HG03045 (cell line): ENCODE measurements at regions not wholly inside any gene's neighbourhood (a gene's known extent, or its start where the extent isn't known, plus 50 kb on each side); places are given as distances from the start of the nearest gene placed in this dataset.

ENCODE experiments used
- ATAC-seq: cut with Tn5 transposase; IDR thresholded peaks from one replicate; pipeline ENCODE4 v1.9.1; 2021; ENCODE audit warnings: mild to moderate bottlenecking, moderate library complexity; ENCODE audit not compliant: unreplicated experiment

DNA sequence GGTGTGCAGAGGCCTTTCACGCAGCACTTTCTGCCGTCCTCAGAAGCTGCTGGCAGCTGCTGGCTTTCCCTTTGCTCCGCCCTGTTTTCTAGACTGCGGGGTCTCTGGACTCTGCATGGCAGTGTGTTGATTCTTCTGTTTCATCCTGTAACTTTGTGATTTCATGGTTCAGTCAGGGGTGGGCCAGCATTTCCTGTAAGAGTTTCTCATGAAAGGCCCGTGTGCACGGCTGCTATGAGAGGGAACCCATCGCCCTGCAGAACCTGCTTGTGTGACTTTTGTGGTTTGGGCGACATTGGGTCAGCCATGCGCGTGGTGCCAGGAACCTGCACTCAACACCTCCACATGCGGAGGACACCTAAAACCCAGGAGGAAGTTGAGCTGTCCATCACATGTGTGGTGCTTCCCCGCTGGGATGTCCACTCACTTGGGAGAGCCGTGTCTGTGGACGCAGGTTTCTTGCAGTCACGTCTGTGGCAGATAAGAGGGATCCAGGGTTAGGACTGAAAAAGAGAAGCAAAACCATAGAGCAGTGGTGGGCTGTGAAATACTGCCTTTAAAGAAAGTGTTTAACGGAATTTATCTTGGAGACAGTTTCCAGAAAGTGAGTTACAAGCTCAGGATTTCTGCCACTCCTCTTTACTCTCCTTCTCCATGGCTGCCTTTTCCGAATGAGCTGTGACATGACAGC, 167.3 kb upstream of the ALKAL2 start:
- ATAC-seq, result no peak

GRCh38 chr2:453132-453531, 165.2 kb upstream of the ALKAL2 start:
- no peak for ATAC-seq

DNA sequence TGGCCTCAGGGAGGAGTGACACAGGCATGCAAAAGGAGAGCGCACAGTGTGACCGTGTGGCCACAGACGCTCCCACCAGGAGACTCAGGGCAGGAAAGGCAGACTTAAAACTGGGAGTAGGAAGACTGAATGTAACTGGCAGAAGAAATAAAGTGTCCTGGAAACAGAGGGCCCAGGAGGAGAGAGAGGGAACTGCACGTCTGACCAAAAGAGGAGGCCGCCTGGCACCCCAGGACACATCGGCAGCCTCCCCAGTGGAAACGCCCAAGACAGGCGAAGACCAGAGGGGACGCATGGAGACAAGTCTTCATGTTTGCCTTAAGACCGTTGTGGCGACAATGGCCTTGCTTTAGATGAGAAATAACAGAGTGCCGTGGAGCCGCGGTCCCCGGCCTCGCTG, 163.6 kb upstream of the ALKAL2 start:
- ATAC-seq, result no peak

- ATAC-seq, result no peak
Measured at GRCh38 chr2:449246-450067, 161.6 kb upstream of the ALKAL2 start.

- ATAC-seq, result no peak
Measured at GRCh38 chr2:447902-448665, 160.2 kb upstream of the ALKAL2 start.

DNA sequence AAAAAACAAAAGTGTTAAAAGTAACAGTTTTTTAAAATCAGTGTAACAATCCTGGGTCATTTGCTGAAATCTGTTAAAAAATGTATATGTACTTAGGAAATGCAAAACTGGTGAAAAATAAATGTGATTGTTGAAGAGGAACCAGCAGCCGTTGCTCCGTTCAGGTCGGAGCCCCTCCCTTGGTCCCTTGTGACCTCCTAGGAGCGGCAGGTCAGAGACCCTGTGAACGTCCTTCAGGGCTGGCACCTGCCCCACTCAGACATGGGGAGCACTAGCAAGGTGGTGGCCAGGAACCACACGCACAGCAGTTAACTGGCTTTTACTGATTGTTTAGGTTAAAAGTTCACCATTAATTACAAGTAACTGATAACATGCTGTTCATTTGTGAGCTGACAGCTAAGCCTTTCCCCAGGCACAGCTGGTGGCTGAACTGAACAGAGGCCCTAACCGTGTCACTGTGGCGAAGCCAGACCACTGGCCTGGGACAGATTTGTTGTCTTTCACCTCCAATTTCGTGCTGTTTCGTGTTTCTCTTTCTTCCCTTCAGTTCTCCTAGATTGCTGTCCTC, 159.2 kb upstream of the ALKAL2 start:
- no peak for ATAC-seq

DNA sequence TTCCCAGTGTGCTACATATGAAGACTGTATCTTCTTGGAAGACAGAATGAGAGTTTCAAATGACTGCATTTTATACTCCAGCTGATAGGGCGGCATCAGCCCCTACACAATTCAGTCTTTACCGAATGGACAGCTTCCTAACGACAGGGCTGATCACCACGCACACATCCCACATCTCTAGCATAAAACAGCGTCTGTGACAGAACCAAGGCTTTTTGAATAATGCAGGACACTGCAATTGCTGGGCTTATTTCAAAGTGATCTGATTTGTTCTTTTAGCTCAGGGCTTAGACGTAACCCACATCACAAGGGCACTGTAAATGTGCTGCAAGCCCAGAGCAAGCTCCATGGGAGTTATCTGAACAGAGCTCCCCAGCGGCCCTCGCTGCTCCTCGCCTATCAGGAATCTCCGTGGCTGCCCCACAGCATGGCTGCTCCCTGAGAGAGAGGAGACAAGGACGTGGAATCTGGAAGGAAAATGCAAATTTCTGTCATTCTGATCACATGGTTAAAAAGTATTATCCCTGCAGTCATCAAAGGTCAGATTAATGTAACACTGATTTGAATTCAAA, 158.5 kb upstream of the ALKAL2 start:
- no peak for ATAC-seq

- ATAC-seq, result no peak
Measured at GRCh38 chr2:445896-446295, 158.0 kb upstream of the ALKAL2 start.

DNA sequence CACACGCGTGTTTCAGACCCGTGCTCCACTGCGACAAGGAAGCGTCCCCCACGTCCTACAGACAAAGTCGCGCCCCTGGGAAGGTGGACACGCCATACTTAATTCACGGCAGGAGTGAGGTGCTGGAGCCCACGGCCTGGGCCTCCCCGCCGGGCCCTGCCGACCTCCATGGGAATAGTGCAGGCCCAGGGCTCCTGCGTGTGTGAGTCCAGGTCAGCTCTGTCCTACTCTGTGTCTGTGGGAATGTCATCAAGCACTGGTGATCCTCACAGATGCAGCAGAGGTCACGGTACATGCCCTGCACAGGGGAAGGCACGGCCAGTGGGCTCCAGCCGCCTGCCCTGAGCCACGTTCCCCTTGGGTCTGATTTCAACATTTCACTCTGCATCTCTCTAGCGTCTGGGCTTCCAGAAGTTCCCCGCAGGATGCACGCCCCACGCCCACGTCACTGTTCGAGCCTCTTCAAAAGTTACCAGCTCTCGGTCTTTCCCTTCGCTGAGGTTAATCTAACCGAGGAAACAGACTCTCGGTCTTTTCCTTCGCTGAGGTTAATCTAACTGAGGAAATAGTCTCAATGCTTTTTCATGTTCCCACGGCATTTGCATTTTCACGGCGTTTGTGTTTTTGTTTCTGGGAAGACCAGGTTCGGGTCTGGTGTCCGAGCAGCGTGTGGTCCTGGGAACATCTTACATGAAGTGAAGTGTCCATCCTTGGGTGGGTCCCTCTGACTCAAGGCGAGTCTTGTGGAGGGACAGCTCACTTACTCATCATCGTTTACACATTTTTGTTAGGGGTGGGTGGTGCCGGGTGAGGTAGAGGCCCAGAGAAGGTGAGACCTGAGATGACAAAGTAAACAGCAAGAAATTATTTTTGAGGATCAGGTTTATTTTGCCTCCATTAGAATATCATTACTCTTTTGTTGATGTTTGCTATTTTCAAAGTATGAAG, 157.3 kb upstream of the ALKAL2 start:
- no peak for ATAC-seq

DNA sequence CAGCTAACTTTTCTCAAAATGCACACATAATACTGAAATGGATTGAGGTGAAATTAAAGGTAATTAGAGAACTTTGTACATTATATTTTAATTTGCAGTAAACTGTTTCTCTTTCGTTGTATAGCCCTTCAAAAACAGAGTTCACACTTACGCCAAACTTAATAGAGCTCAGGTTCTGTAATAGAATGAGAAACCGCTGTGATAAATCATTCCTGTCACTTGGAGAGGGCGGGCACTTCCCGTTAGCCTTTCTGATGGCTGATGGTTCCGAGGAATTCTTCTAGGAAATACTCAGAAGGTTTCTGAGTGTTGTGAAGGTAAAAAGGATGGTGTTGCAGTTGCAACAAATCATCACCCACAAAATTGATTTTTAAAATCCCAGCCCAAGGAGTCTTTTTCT, 155.8 kb upstream of the ALKAL2 start:
- ATAC-seq, result no peak

DNA sequence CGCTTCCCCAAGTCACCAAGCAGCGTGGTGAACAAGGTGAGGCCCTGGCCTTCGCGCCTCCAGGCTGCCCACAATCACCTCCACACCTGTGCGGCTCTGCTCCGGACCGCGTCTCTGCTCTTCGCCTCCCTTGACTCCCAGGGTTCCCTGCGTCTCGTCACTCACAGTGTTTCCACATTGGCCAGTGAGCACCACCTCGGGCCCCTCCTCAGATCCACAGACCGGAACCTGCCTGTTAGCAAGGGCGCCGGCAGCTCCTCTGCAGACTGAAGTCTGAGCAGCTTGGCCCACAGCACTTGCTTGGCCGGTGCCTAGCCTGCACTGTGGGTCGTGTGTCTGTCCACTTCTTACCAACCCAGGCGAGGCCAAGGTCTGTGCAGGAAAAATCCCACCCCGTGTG, 155.3 kb upstream of the ALKAL2 start:
- ATAC-seq, result no peak

DNA sequence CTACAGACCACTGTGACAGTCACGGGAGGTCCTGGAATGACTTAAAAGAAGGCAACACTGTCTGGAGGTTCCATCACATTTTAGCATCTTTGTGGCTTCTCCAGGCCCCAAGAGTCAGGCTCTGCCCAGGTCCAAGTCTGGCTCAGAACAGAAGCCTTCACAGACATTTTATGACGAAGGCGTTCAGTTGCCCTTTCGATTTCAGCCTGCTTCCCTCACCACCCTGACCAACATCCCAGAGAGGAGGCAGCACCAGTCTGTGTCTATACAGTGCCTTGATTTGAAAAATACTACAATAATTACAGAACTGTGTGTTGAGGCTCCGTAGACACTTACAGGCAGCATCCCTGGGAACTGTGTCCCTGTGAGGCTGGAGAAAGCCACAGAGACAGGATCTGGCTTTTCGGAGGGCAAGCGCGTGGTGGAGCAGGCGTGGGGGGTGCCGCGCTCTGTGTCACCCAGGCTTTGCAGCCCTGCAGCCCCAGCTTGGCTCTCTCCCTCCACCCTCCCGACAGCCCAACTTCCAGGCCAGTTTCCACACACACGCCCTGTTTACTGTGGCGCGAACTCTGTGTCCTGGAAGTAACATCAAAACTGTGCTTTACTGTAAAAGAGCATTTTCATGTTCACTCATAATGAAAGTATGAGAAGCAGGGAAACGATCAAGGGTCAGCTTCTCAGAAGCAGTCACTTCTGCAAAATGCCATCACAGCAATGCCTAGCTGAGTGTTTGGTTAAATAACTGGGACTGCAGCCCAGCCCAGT, 153.5 kb upstream of the ALKAL2 start:
- no peak for ATAC-seq

GRCh38 chr2:440403-440740, 152.5 kb upstream of the ALKAL2 start:
- ATAC-seq, result no peak

GRCh38 chr2:439556-440402, 151.9 kb upstream of the ALKAL2 start:
- no peak for ATAC-seq

DNA sequence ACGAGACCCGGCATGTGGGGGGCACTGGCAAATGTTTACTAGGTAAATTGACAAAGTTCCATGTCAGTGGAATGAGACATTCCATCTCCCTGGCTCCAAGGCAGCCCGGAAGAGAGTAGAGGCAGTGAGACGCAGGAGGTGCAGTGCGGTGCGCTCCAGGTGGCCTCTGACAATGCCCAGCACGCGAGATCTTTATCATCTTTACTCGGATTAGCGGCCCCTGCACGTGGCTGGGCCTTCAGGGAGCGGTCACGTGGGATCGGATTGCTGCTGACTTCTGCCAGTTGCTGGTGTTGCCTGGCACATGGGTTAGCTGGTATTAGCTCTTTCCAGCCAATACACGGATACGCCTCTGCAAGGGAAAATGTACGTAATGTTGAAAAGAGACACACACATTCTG, 151.2 kb upstream of the ALKAL2 start:
- ATAC-seq, result no peak

DNA sequence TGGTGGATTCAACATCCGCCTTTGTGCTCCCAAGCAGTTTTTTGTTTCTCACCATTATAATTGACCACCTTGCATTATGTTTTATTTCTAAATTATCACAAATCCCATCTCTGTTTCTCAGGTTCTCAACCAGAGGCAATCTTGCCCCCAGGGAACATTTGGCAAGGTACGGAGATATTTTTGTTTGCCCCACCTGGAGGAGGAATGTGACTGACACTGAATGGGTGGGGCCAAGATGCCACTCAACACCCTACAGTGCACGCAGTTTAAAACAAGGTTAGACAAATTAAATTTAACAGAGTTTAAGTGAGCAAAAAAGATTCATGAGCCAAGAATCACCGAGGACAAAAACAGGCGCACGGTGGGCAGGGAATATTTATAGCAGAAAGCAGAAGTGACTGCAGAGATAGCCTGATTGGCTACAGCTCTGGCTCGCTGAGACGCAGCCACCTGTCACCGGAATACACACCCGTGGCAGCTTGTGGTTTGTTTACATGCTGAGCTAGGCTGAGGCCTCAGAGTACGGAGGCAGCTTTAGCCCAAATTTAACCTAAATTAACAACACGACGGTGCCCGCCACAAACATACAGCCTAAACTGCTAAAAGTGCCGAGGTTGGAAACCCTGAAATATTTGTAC, 150.0 kb upstream of the ALKAL2 start:
- peak; percentile 91 for ATAC-seq

DNA sequence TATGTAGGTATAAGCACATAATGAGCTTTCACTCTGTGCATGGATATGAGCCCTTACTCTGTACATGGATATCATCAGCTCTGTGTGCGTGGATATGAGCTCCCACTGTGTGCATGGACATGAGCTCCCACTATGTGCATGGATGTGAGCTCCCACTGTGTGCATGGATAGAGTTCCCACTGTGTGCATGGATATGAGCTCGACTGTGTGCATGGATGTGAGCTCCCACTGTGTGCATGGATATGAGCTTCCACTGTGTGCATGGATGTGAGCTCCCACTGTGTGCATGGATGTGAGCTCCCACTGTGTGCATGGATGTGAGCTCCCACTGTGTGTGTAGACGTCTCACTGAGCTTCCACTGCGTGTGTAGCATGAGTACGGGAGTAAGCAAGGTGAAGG, 149.3 kb upstream of the ALKAL2 start:
- ATAC-seq, result no peak

DNA sequence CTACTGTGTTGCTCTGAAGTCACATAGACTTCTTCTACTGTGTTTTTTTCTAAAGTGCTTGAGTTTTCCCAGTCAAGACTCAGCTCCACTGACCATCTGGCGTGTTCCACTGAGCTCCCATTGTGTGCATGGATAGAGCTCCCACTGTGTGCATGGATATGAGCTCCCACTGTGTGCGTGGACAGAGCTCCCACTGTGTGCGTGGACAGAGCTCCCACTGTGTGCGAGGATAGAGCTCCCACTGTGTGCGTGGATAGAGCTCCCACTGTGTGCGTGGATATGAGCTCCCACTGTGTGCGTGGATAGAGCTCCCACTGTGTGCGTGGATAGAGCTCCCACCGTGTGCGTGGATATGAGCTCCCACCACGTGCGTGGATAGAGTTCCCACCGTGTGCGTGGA, 148.3 kb upstream of the ALKAL2 start:
- no peak for ATAC-seq
